GM12865 (cell line): ENCODE measurements at regions not wholly inside any gene's neighbourhood (a gene's known extent, or its start where the extent isn't known, plus 50 kb on each side); places are given as distances from the start of the nearest gene placed in this dataset.
"Not testable (repeated sequence)": the region's sequence is repeated elsewhere in the genome, so short reads cannot be mapped to it uniquely, and the experiment has no call there.

Experiments
- DNase-seq: peaks from one replicate; pipeline ENCODE4 v3.0.0; 2010; ENCODE audit warnings: low read depth
- H3K4me3 ChIP-seq: 2 replicates; pipeline ENCODE4 v1.5.1; 2011; ENCODE audit warnings: mild to moderate bottlenecking, low read depth, low read length, control low read depth
- TF ChIP-seq, protein P1 (sequence below): IDR thresholded peaks from 2 replicates; pipeline ENCODE4 v1.5.1; 2011; ENCODE audit warnings: low read length, control low read depth, low read depth, inconsistent platforms; ENCODE audit not compliant: insufficient read depth; ENCODE audit errors: missing control alignments

DNA sequence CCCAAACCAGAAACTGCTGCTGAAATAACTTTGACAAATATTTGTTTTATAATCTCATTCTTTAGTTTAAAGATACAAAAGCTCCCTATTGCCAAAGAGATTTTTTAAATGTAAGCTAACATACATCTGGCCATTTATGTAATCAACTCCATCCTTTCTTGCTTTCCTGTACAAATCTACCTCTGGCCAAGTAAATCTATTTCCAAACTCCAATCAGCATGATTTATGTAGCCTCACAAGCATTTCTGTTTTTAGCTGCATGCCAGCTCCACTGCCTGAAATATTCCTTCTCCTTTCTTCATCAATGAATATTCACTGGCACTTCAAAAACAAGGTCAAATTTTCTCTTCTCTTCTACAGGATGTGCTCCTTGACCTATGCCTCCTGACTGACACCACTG, 80.0 kb downstream of the SHOX2 start:
- no peak overlapping the region for H3K4me3 ChIP-seq
- no peak for DNase-seq
- TF ChIP-seq, protein P1, sequence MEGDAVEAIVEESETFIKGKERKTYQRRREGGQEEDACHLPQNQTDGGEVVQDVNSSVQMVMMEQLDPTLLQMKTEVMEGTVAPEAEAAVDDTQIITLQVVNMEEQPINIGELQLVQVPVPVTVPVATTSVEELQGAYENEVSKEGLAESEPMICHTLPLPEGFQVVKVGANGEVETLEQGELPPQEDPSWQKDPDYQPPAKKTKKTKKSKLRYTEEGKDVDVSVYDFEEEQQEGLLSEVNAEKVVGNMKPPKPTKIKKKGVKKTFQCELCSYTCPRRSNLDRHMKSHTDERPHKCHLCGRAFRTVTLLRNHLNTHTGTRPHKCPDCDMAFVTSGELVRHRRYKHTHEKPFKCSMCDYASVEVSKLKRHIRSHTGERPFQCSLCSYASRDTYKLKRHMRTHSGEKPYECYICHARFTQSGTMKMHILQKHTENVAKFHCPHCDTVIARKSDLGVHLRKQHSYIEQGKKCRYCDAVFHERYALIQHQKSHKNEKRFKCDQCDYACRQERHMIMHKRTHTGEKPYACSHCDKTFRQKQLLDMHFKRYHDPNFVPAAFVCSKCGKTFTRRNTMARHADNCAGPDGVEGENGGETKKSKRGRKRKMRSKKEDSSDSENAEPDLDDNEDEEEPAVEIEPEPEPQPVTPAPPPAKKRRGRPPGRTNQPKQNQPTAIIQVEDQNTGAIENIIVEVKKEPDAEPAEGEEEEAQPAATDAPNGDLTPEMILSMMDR, result no peak

DNA sequence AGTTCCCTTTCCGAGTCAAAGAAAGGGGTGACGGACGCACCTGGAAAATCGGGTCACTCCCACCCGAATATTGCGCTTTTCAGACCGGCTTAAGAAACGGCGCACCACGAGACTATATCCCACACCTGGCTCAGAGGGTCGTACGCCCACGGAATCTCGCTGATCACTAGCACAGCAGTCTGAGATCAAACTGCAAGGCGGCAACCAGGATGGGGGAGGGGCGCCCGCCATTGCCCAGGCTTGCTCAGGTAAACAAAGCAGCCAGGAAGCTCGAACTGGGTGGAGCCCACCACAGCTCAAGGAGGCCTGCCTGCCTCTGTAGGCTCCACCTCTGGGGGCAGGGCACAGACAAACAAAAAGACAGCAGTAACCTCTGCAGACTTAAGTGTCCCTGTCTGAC, 86.3 kb downstream of the SHOX2 start:
- DNase-seq, H3K4me3 ChIP-seq: not testable (repeated sequence)

DNA sequence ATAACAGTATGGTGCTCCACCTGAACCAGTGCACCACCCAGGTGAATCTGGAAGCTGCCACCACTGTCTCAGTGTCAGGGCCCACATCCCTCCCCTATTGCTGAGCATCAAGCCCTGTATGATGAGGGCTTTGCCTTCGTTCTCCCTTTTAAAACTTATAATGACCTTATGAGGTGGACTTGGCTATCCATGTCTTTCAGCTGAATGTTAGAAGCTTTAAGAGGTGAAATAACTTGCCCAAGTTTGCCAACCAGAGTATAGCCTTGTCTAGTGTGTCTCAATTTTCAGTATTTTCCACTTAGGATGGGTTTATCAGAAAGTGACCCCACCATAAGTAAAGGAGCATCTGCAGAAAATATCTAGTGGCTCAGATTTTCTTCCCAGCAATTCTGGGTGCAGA, 87.8 kb downstream of the SHOX2 start:
- TF ChIP-seq, protein P1, result no peak
- no peak for DNase-seq
- H3K4me3 ChIP-seq, result no peak overlapping the region

DNA sequence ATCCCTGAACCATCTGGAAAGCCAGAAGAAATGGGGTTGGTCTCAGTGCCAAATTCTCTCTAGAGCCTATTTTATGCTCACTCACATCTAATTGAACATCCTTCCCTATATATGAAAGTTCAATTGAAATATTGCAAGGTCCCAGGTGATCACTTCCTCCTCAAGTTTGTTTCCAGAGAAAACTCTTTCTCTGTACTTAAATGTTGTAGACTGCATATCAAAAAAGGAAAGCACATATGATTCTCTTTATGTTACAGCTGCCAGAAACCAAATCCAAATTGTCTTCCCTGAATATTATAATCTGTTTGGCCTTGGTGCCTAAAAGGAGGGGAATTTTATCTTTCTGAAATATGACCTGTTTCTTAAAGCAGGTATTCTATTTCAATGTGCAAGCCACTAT, 93.3 kb downstream of the SHOX2 start:
- DNase-seq, result no peak
- H3K4me3 ChIP-seq, result no peak overlapping the region
- TF ChIP-seq, protein P1, result no peak

DNA sequence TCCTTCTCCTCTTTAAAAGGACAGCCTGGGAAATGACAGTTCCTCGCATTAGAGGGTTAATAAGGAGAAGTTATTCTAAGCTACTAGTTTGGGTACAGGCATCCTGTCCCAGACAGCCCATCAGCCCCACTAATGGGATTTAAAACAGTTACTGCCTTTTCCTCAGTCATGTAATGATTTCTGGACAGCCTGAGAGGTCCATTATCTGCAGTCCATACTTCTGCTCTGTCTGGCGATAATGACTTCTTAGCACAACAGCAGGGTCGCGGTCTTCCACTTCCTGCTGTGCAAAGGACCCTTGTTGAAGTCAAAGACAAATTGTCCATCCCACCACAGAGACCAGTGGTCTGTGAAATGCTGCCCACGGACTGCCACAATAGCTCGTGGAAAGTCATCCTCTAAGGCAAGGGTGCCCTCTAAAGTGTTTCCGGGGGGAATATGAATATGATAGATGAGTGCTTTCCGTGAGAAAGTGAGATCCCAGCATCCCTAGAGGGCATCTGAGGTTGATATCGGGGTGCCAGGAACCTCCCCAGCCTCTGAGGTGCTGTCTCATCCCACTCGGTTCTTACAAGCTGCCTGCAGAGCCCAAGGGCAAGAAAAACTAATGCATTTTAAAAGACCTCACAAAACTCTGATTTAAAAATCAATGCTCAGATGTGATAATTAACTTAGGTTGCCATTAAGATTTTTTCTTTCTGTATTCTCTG, 100.7 kb downstream of the SHOX2 start:
- DNase-seq, result no peak
- no peak overlapping the region for H3K4me3 ChIP-seq

DNA sequence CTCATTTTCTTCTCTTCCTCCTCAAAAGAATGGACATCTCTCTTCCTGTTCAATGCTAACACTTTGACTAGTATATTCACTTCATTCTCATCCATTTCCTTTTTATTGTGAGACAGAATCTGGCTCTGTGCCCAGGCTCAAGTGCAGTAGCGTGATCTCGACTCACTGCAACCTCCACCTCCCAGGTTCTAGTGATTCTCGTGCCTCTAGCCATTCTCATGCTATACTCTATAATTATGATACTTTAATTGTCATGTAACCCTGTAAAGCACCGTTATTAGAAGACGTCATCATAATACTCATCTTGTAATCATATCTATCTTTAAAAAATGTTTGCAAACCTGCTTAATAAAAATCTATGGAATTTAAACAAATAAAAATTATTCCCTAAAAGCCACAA, 107.0 kb downstream of the SHOX2 start:
- DNase-seq, result no peak
- TF ChIP-seq, protein P1, result no peak
- no peak overlapping the region for H3K4me3 ChIP-seq

More for the DNA sequence above, 100.7 kb downstream of the SHOX2 start:
- TF ChIP-seq, protein P1, result no peak

DNA sequence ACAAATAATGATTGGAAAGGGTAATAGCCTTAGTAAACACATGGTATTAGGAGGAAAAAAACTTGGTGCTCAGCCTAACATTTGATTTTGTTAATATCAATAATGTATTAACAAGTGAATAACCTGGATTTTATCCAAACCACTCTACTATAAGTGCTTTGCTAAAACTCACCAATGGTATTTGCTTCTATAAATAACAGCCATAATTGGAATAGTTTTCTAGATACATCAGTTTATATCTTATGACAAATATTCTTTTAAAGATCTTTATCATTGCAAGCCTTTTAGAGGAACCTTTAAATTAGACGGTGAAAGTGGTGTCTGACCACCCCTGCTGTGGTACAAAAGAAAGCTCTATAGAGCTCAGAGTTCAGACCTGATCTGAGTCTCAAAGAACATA, 123.9 kb downstream of the SHOX2 start:
- H3K4me3 ChIP-seq, result no peak overlapping the region
- TF ChIP-seq, protein P1, result no peak
- DNase-seq, result no peak

DNA sequence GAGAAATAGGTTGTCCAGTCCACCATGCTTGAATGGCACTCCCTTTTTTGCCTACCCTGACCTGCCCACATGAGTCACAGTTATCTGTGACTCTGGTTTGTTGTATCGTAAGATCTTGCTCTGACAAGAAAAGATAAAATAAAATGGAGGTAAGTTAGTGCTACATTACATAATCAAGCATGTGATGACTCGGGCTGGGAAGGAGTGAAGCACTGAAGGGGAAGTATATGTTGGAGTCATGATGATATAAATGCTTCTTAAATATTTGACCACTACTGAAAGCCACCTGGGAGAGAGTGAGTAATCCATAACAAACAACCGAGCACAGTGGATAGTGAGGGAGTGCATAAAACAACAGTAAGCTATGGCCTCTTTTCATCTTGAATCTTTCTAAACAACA, 124.4 kb downstream of the SHOX2 start:
- TF ChIP-seq, protein P1, result no peak
- H3K4me3 ChIP-seq, result no peak overlapping the region
- DNase-seq, result no peak
